Endothelial cell of umbilical vein (primary cell): ENCODE measurements at regions not wholly inside any gene's neighbourhood (a gene's known extent, or its start where the extent isn't known, plus 50 kb on each side); places are given as distances from the start of the nearest gene placed in this dataset.

Experiments
- BruUV-seq: library from RNA; stranded (reverse); fragments of 400-500 nt; replicated peaks from 2 replicates; lab custom pipeline; 2021; lab: Mats Ljungman, UMichigan
- CTCF ChIA-PET: fragments of 300-600, 350-600 bp; sonication (Branson Sonifier 250); formaldehyde crosslinking; loops from one replicate; lab custom pipeline; 2021; ENCODE audit warnings: antibody characterized with exemption, inconsistent platforms; lab: Charles Lee
- POLR2A ChIA-PET: fragments of 300-600, 350-600 bp; sonication (Branson Sonifier 250); formaldehyde crosslinking; loops from one replicate; lab custom pipeline; 2021; ENCODE audit warnings: antibody characterized with exemption, inconsistent platforms; lab: Charles Lee
- DNase-seq: peaks from one replicate; pipeline ENCODE4 v3.0.0-alpha.2; 2011; ENCODE audit warnings: low read depth, low spot score
- FAIRE-seq: peaks from 2 replicates; lab custom pipeline; 2011; peaks lifted over from hg19 to GRCh38; lab: Jason Lieb, UNC
- H2AFZ ChIP-seq: 2 replicates; pipeline ENCODE4 v1.6.0; 2012; ENCODE audit warnings: low read depth, low read length, control low read depth, inconsistent platforms
- H3K27ac ChIP-seq: 2 replicates; pipeline ENCODE4 v1.5.1; 2011; ENCODE audit warnings: low read depth, mild to moderate bottlenecking, control low read depth, low read length, moderate library complexity; ENCODE audit not compliant: insufficient read depth
- H3K27me3 ChIP-seq, 2 experiments: 2 replicates each; pipeline versions ENCODE4 v1.6.0 to v1.6.1; 2011; ENCODE audit warnings: low read length in 2 of 2, mixed read lengths in 1 of 2; ENCODE audit not compliant: control insufficient read depth in 2 of 2, insufficient read depth in 2 of 2
- H3K36me3 ChIP-seq, 2 experiments: 2 replicates in 1 of 2; 3 replicates in 1 of 2; pipeline ENCODE4 v1.5.1; 2011; ENCODE audit warnings: low read length in 2 of 2, mild to moderate bottlenecking in 1 of 2, moderate library complexity in 1 of 2; ENCODE audit not compliant: control insufficient read depth in 2 of 2, insufficient read depth in 2 of 2; ENCODE audit errors: extremely low read depth in 1 of 2
- H3K4me1 ChIP-seq: 3 replicates; pipeline ENCODE4 v1.5.1; 2011; ENCODE audit warnings: mild to moderate bottlenecking, low read length; ENCODE audit not compliant: control insufficient read depth, insufficient read depth; ENCODE audit errors: extremely low read depth
- H3K4me2 ChIP-seq: 2 replicates; pipeline ENCODE4 v1.6.1; 2011; ENCODE audit warnings: low read length, control low read depth, mixed read lengths; ENCODE audit not compliant: insufficient read depth
- H3K4me3 ChIP-seq, 3 experiments: fragments of 200-600 bp in 1 of 3; sonication (generic), shearing (Covaris generic) in 1 of 3; replicated peaks in 1 of 3; 2 replicates each; pipeline ENCODE4 v1.5.1; 2011 to 2016; ENCODE audit warnings: control low read depth in 3 of 3, low read length in 3 of 3, mild to moderate bottlenecking in 2 of 3, inconsistent platforms in 1 of 3, low read depth in 1 of 3, moderate library complexity in 1 of 3; ENCODE audit not compliant: insufficient read depth in 1 of 3
- H3K79me2 ChIP-seq: 2 replicates; pipeline ENCODE4 v1.6.0; 2012; ENCODE audit warnings: low read length, inconsistent platforms; ENCODE audit not compliant: control insufficient read depth, insufficient read depth
- H3K9ac ChIP-seq: replicated peaks from 2 replicates; pipeline ENCODE3; 2011; ENCODE audit warnings: low read length, control low read depth; ENCODE audit not compliant: insufficient read depth; ENCODE audit errors: extremely low read depth
- H3K9me1 ChIP-seq: replicated peaks from 3 replicates; pipeline ENCODE4 v1.6.0; 2011; ENCODE audit warnings: mild to moderate bottlenecking, low read length; ENCODE audit not compliant: control insufficient read depth, insufficient read depth; ENCODE audit errors: extremely low read depth
- H3K9me3 ChIP-seq: replicated peaks from 2 replicates; pipeline ENCODE4 v1.5.1; 2012; ENCODE audit warnings: low read length, inconsistent platforms; ENCODE audit not compliant: control insufficient read depth, insufficient read depth
- H4K20me1 ChIP-seq: replicated peaks from 2 replicates; pipeline ENCODE3; 2011; ENCODE audit warnings: mild to moderate bottlenecking, low read length; ENCODE audit not compliant: control insufficient read depth, insufficient read depth; ENCODE audit errors: extremely low read depth
- EZH2 ChIP-seq: IDR thresholded peaks from 2 replicates; pipeline ENCODE4 v1.6.1; 2012; ENCODE audit warnings: borderline replicate concordance, low read depth, mild to moderate bottlenecking, moderate library complexity, low read length, inconsistent platforms; ENCODE audit not compliant: severe bottlenecking
- FOS ChIP-seq: IDR thresholded peaks from 2 replicates; pipeline ENCODE4 v1.6.1; 2011; ENCODE audit warnings: mild to moderate bottlenecking, low read length, moderate library complexity, borderline replicate concordance; ENCODE audit not compliant: insufficient read depth
- GATA2 ChIP-seq: IDR thresholded peaks from 2 replicates; pipeline ENCODE4 v1.7.0; 2011; ENCODE audit warnings: low read depth, mild to moderate bottlenecking, moderate library complexity, mixed read lengths, low read length; ENCODE audit not compliant: insufficient read length, insufficient read depth
- JUN ChIP-seq: IDR thresholded peaks from 2 replicates; pipeline ENCODE4 v1.6.1; 2011; ENCODE audit warnings: borderline replicate concordance, low read depth; ENCODE audit not compliant: insufficient read length, insufficient read depth
- MYC ChIP-seq: IDR thresholded peaks from one replicate; pipeline ENCODE4 v1.6.1; 2011; ENCODE audit warnings: mild to moderate bottlenecking, low read depth, low read length
- POLR2A ChIP-seq: IDR thresholded peaks from 2 replicates; pipeline ENCODE4 v1.6.1; 2012; ENCODE audit warnings: low read depth, mild to moderate bottlenecking, control low read depth, low read length
- POLR2AphosphoS5 ChIP-seq: IDR thresholded peaks from 2 replicates; pipeline ENCODE4 v1.6.1; 2012; ENCODE audit warnings: low read depth, mild to moderate bottlenecking, control low read depth, low read length, moderate library complexity; ENCODE audit not compliant: insufficient read depth
- dilution Hi-C: fragments of 300-500 bp; cut with MboI; formaldehyde crosslinking; loops from one replicate; pipeline ENCODE4 v1.15.0; 2019; ENCODE audit warnings: low sequenced_read_pairs; ENCODE audit not compliant: extremely low pct_ligation_motif_present
- intact Hi-C: fragments of 100-400 bp; cut with micrococcal nuclease; formaldehyde crosslinking; loops from one replicate; pipeline ENCODE4 v1.10.0; 2022
- TF ChIP-seq, protein P1 (sequence below): IDR thresholded peaks from 2 replicates; pipeline ENCODE4 v1.6.1; 2011; ENCODE audit not compliant: insufficient read depth, insufficient read length
- TF ChIP-seq, protein P2 (sequence below), 2 donors: IDR thresholded peaks; 1 replicate in 1 of 2; 2 replicates in 1 of 2; pipeline ENCODE4 v1.5.1; 2011; ENCODE audit warnings: low read length in 2 of 2, mild to moderate bottlenecking in 2 of 2, moderate library complexity in 2 of 2, control low read depth in 1 of 2, inconsistent platforms in 1 of 2, low read depth in 1 of 2; ENCODE audit not compliant: insufficient read depth in 1 of 2; ENCODE audit errors: extremely low read depth in 1 of 2

DNA sequence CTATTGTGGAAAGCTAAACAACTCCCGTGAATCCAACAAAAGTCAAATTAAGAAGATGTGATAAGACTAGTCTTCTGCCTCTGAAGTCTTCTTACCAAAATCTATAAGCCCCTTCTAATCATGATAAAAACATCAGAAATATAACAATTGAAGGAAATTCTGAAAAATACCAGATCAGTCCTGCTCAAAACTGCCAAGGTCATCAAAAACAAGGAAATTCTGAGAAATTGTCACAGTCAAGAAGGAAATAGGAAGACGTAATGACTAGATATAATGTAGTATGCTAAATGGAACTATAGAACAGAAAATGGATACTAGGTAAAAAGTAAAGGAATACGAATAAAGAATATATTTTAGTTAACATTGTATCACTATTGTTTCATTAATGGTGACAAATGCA lies 314.0 kb downstream of the TMX3 start:
- Histone ChIP-seq H4K20me1 (no peaks in the 10 kb centered on the region), H3K4me3 (no peak overlapping the region), H3K9ac (no peak overlapping the region), H2AFZ (no peak overlapping the region), H3K4me2 (no peak overlapping the region), H3K27ac (no peak overlapping the region), H3K36me3 (no peaks in the 10 kb centered on the region), H3K27me3 (no peaks in the 10 kb centered on the region), H3K4me1 (no peaks in the 10 kb centered on the region), H3K9me1 (no peaks in the 10 kb centered on the region), H3K9me3 (no peaks in the 10 kb centered on the region), H3K79me2 (no peaks in the 10 kb centered on the region)
- FAIRE-seq (no peak), DNase-seq (no peak)
- intact Hi-C loops, result no loop called here
- no TSS peak for BruUV-seq
- dilution Hi-C loops, result no loop called here
- ChIA-PET CTCF (no interaction called here), POLR2A (no interaction called here)
- TF ChIP-seq EZH2 (no peak), POLR2A (no peak), POLR2AphosphoS5 (no peak), GATA2 (no peak), MYC (no peak), FOS (no peak), JUN (no peak)
- TF ChIP-seq, protein P1, sequence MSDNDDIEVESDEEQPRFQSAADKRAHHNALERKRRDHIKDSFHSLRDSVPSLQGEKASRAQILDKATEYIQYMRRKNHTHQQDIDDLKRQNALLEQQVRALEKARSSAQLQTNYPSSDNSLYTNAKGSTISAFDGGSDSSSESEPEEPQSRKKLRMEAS, result no peak
- TF ChIP-seq, protein P2, sequence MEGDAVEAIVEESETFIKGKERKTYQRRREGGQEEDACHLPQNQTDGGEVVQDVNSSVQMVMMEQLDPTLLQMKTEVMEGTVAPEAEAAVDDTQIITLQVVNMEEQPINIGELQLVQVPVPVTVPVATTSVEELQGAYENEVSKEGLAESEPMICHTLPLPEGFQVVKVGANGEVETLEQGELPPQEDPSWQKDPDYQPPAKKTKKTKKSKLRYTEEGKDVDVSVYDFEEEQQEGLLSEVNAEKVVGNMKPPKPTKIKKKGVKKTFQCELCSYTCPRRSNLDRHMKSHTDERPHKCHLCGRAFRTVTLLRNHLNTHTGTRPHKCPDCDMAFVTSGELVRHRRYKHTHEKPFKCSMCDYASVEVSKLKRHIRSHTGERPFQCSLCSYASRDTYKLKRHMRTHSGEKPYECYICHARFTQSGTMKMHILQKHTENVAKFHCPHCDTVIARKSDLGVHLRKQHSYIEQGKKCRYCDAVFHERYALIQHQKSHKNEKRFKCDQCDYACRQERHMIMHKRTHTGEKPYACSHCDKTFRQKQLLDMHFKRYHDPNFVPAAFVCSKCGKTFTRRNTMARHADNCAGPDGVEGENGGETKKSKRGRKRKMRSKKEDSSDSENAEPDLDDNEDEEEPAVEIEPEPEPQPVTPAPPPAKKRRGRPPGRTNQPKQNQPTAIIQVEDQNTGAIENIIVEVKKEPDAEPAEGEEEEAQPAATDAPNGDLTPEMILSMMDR (IDR thresholded peaks at IDR 0.05; ENCODE audit: extremely low read depth in 1 of 2, insufficient read depth in 1 of 2, low read depth in 1 of 2, low read length in 2 of 2), result no peak
